ENCODE measurements at regions not wholly inside any gene's neighbourhood (a gene's known extent, or its start where the extent isn't known, plus 50 kb on each side); places are given as distances from the start of the nearest gene placed in this dataset.

DNA sequence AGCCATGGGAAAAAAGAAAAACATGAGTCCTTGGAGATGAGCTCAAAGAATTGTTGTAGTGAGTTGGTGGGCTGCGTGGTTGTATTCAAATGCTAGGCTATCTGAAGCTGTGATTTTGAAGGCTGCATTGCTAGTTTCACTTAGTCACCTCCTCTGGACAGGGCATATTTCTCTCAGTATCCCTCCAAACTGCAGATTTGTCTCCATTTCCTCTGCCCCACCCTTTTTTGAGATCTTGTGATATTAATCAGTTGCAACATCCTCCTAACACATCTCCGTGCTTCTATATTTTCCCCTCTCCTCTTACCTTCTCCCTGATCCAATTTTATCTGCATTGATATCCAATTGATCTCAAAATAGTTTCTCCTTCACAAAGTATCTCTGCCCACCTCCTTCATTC lies 1048.0 kb upstream of the WWC1 start:
- no peak for DNase-seq

GRCh38 chr5:167244583-167244982 lies 1046.9 kb upstream of the WWC1 start:
- no peak for DNase-seq

- DNase-seq: no peak
Observed at GRCh38 chr5:167245868-167246267, 1045.6 kb upstream of the WWC1 start.

DNA sequence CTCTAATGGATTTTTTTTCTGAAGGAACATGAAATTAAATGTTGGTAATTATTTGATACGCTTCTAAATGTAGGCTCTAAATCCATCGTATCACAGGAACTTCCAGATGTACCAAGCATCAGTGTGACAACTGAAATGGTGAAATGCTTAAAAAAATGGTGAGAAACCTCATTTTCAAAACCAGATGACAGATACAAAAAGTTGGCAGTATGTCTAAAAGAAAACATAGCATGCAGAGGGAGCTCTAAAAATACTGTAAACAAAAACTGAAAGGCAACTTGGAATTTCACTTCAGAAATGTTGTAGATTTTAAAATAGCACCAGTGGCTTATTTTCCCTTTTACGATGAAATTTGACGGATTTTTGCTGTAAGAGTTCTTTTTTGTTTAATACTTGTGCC lies 1043.6 kb upstream of the WWC1 start:
- no peak for DNase-seq

DNA sequence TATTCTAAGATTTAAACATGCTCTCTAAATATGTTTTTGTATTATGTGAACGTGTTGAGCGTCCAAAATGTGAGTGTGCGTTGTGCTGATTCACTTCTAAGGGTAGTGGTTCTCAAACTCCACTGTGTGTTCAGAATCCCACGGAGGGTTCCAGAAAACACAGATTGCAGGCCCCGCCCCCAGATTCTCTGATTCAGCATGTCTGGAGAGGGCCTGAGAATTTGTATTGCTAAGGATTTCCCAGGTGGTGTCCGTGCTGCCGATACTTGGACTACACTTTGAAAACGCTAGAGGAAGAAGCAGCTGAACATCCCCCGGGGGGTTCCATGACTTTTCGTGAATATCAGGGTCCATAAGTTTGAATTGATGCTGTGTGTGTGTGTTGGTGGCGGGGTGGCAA lies 1043.2 kb upstream of the WWC1 start:
- DNase-seq: no peak

GRCh38 chr5:167250996-167251395 lies 1040.4 kb upstream of the WWC1 start:
- no peak for DNase-seq

DNA sequence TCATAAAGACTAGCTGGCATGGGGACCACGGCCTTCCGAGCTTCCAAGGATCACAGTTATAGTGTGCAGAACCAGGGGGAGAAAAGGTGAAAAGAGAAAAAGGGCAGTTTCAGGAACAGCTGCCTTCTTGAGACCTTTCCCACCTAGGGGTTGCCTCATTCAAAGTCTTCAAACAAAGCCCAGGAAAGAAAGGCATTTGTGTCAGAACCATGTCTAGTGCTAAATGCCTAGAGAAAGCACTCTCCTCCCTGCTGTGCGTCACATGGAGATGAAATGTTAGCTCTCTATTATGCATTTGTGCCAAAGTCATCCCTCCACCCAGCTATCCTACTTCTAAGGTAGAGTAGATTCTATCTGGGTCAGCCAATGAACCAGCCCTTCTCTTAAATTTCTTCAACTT lies 1037.3 kb upstream of the WWC1 start:
- no peak for DNase-seq

- DNase-seq: no peak
Observed at GRCh38 chr5:167255926-167256325, 1035.5 kb upstream of the WWC1 start.

- no peak for DNase-seq
Observed at GRCh38 chr5:167259806-167260205, 1031.6 kb upstream of the WWC1 start.

DNA sequence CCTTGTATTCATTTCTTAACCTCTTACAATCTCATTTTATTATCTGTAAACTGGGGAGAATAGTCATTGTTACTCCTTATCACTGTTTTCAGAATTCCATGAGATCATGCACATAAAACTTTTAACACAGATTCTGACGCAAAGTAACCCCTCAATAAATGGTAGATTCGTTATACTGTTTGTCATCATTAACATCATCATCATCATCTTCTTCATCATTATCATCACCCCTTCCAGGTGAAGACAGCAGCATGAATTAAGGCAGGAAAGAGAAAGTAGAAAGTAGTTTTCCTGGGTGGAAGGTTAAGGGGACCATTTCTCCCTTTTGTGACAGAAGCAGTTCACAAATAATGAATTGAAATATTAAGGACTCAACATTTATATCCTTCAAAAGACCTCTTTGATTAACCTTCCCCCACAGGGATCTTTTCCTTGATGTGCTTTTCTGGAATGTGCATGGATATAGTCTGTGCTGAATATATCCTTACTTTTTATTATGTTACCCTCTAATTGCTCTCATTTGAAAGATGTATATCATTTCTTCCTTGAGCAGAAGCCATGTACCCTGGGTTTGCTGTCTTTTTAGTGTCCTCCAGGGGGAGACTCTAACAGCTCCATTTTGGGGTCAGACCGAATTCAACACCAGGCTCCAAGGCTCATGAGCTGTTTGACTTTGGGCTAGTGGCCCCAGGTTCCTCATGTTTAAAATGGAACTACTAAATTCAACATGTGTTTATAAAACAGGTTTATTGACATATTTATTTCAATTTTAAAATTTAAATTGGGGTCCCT lies 1029.9 kb upstream of the WWC1 start:
- DNase-seq: no peak

DNA sequence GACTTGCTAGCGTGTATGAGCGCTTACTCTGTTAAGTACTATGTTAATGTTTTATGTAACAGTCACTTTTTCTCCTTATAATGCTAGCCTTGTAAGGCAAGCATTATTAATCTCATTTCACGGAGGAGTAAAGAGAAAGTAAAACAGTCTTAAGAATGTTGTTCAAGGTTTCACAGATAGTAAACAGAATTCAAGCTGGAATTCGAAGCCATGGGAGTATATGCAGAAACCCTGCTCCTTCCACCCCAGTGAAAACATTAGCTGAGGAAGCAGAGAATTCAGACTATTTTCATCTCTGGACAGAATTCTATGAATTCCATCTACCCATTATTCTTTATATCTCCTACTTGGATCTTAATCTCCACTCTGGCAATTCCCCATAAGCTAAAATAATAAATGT lies 1028.3 kb upstream of the WWC1 start:
- no peak for DNase-seq

GRCh38 chr5:167264348-167264747 lies 1027.1 kb upstream of the WWC1 start:
- no peak for DNase-seq

DNA sequence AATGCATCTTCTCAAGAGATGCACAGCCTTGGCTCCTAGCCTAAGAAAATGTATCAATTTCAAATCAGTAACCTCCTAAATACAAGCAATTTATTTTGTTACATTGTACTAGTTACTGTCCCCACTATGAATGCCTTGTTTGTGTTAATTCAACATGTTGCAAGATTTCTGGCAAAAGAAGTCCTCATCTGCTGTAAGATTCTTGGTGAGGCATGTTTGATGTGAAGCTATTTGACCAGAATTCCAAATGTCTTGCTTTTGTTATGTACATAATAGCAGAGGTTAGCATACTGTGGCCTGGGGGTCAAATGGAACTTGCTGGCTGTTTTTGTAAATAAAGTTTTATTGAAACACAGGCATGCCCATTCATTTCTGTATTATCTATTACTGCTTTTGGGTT lies 1023.1 kb upstream of the WWC1 start:
- no peak for DNase-seq

DNA sequence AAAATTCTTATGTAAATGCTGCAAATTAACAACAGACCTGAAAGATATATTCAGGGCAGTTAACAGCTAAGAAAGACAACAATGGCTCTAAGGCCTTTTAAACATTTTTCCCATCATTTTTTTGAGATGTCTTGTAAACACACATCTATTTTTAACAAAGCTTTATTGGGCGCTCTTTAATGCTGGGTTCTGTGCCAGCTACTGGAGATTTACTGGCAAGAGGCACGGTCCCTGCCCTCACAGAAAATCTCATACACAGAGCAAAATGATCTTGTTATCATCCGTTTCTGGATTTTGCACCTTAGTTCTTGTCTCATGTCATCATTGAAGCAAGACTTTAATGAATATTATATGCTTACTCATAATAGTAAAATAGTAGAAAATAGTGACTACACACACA lies 1022.3 kb upstream of the WWC1 start:
- no peak for DNase-seq

DNA sequence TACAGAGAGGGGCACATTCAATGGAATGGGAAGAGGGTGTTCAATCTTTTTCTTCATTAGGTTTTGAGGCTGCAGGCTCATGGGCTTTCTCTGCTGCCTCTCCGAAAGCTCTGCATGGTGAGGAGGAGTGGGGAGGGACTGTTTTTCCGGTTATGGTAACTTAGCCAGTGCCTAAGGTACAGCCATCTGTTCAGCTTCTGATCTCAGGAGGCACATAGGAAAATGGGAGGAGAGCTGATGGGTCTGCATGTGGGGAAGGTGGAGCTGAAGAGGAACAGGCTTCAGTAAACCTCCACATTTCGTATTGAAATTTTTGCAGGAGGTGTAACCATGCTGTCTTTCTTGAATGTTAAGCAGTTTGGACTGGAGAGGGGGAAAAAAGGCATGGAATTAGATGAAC lies 1020.4 kb upstream of the WWC1 start:
- no peak for DNase-seq

DNA sequence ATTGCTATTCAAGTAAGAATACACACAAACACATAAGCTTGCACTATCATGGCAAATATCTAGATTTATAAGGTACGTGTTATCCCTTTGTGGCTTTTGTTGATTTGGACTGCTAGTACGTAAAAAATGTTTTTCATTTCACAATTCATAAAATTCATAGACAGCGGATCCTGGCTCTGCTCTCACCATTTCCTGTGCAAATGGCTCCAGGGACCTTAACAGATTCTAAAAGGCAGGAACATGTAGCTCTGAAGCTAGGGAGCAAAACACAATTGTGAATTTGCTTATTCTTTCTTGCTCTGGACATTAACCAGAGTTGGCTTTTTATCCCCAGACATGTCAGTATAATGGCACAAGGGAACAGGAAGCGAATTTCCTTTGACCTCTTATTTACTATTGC lies 1019.9 kb upstream of the WWC1 start:
- DNase-seq: no peak

- no peak for DNase-seq
Observed at GRCh38 chr5:167280111-167280510, 1011.3 kb upstream of the WWC1 start.

GRCh38 chr5:167281925-167282324 lies 1009.5 kb upstream of the WWC1 start:
- DNase-seq: no peak

GRCh38 chr5:167283691-167284090 lies 1007.8 kb upstream of the WWC1 start:
- DNase-seq: no peak

- DNase-seq: no peak
Observed at GRCh38 chr5:167284222-167284890, 1007.1 kb upstream of the WWC1 start.

- DNase-seq: no peak
Observed at GRCh38 chr5:167285591-167285990, 1005.9 kb upstream of the WWC1 start.

DNA sequence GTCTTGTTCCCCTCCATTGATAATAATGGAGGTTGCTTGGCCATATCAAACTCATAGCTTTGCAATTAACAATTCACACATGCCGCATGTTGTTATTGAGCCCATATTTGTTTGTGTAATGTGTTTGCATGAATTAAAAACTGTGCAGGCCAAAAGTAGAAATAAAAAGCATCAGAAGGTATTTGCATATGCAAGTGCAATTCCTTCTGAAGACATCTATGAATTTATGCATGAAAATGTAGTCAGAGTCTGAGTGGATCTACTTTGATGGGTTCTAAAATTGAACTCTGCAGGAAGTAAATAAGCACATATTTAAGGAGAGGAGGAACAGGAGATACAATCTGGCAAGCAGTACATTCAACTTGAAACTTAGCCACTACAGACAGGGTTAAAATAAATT lies 1004.6 kb upstream of the WWC1 start:
- no peak for DNase-seq

DNA sequence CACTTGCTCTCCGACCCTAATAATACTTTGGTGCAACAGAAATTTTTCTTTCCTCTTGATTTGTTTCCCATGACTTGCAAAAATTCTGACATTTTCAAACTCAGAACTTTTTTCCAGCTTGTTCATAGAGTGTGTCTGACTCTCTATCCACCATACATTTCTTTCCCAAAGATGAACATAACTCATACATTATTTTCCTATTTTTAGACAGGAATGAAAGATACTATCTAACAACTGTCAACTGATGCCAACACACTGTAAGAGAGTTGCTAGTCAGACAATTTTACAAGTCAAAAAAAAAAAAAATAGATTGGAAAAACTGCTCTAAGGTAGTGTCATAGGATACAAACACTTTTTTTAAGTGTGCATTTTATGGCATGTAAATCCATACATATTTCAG lies 1001.0 kb upstream of the WWC1 start:
- DNase-seq: no peak

GRCh38 chr5:167294882-167295680 lies 996.4 kb upstream of the WWC1 start:
- no peak for DNase-seq

Measured in activated gamma-delta T cell treated with Interleukin-2 at 50 U/mL for 16 hours (primary cell).